ENCODE measurements at regions not wholly inside any gene's neighbourhood (a gene's known extent, or its start where the extent isn't known, plus 50 kb on each side); places are given as distances from the start of the nearest gene placed in this dataset.

DNA sequence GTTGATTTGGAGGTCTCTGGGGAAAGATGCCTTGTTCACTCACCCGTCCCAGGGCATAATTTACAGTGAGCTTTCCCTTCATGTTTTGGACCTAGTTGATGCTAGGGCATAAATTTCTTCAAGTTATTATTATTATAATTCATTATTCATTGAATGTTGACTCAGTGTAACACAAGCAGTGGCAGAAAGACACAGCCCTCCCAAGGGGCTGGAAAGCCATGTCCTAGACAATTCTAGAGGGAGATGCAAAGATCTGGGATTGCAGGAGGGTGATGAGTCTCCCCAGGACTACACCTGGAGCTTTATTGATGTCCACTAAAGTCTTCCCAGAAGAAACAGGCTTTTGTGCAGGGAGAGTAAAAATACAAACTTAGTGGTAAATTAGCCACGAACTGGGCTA is 322.0 kb upstream of the MOCS1 start:
- TF ChIP-seq, protein P1, sequence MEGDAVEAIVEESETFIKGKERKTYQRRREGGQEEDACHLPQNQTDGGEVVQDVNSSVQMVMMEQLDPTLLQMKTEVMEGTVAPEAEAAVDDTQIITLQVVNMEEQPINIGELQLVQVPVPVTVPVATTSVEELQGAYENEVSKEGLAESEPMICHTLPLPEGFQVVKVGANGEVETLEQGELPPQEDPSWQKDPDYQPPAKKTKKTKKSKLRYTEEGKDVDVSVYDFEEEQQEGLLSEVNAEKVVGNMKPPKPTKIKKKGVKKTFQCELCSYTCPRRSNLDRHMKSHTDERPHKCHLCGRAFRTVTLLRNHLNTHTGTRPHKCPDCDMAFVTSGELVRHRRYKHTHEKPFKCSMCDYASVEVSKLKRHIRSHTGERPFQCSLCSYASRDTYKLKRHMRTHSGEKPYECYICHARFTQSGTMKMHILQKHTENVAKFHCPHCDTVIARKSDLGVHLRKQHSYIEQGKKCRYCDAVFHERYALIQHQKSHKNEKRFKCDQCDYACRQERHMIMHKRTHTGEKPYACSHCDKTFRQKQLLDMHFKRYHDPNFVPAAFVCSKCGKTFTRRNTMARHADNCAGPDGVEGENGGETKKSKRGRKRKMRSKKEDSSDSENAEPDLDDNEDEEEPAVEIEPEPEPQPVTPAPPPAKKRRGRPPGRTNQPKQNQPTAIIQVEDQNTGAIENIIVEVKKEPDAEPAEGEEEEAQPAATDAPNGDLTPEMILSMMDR (IDR thresholded peaks at IDR 0.05): no peak
- TF ChIP-seq POLR2A (IDR thresholded peaks at IDR 0.05) (no peak), EP300 (IDR thresholded peaks at IDR 0.05) (no peak), POLR2AphosphoS5 (IDR thresholded peaks at IDR 0.05) (no peak)

Measured in sigmoid colon (tissue), 4 donors.